Suppressor macrophage treated with lipopolysaccharide for 1 hour (primary cell): ENCODE measurements at regions not wholly inside any gene's neighbourhood (a gene's known extent, or its start where the extent isn't known, plus 50 kb on each side); places are given as distances from the start of the nearest gene placed in this dataset.
A peak's percentile ranks its signal among the peaks of the same experiment; 100 is the strongest.
"Not testable (repeated sequence)": the region's sequence is repeated elsewhere in the genome, so short reads cannot be mapped to it uniquely, and the experiment has no call there.

Source experiments
- DNase-seq, 3 donors: peaks; one replicate each; pipeline ENCODE4 v3.0.0-alpha.2; 2020 to 2022

DNA sequence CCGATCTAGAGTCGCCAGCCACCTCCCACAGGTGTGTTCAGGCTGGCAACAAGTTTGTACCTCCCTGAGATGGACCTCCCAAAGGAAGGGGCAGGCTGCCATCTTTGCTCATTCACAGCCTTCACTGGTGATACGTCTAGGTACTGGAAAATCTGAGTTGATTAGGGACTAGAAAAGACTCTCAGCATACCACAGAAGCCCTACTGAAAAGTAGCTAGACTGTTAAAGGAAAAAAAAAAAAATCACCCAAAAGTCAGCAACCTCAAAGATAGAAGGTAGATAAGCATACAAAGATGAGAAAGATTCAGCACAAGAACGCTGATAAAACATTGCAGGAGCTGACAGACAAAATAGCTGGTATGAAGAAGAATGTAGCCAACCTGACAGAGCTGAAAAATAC is 128.6 kb upstream of the WDR75 start:
- DNase-seq, result peak in 1 of 3 donors; percentile 8

GRCh38 chr2:189318761-189319160 is 122.5 kb upstream of the WDR75 start:
- DNase-seq, result no peak

- not testable (repeated sequence) for DNase-seq
These were observed 121.8 kb upstream of the WDR75 start for GRCh38 chr2:189319424-189319823.

GRCh38 chr2:189327879-189328847 is 113.1 kb upstream of the WDR75 start:
- DNase-seq, result no peak

- peak in 1 of 3 donors; percentile 17 for DNase-seq
These were observed 112.4 kb upstream of the WDR75 start for GRCh38 chr2:189328848-189329245.

DNA sequence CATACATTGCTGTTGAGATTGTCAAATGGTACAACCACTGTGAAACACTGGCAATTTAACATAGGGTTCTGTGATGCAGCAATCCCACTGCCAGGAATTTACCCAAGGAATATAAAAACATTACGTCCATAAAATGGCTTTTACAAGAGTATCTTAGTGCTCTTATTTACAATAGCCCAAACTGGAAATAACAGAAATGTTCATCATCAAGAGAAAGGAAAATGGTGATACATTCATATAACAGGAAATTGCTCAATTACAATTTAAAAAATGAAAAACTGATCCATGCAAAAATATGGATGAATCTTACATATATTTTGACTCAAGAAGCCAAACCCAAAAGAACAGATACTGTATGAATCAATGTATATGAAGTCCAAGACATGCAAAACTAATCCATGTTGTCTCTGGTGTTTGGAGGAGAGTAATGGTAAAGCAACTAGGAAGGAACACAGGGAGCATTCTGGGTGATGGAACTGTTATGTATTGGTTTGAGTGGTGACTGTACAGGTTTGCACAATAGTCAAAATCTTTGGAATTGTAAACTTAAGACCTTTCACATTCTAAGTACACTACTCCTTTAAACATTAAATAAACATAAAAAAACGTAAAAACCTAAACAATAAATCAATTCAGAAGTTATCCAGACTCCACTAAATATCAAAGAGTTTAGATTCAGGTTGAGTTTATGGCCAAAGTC is 104.8 kb upstream of the WDR75 start:
- peak in 1 of 3 donors; percentile 16 for DNase-seq

DNA sequence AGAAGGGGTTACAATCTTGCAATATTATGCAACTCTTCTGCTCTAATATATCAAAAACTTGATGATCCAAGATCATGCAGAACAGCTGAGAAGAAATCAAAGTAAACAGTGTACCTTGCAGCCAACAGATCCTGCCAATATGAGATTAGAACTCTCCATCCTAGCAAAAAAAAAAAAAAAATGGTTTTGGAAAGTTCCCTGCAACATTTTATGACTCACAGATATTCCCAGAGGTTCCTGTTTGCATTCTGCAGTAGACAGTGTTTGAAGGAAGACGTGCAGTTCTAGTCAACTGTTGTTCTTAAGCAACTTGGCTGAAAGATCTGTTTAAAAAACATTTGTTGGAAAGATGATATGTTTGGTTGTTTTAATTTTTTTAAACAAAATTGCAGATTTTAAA is 103.6 kb upstream of the WDR75 start:
- DNase-seq, result peak; percentile 12 to 23 (median 15)

- DNase-seq, result no peak
These were observed 103.2 kb upstream of the WDR75 start for GRCh38 chr2:189338115-189338514.

GRCh38 chr2:189341077-189341476 is 100.2 kb upstream of the WDR75 start:
- DNase-seq, result peak in 1 of 3 donors; percentile 8

DNA sequence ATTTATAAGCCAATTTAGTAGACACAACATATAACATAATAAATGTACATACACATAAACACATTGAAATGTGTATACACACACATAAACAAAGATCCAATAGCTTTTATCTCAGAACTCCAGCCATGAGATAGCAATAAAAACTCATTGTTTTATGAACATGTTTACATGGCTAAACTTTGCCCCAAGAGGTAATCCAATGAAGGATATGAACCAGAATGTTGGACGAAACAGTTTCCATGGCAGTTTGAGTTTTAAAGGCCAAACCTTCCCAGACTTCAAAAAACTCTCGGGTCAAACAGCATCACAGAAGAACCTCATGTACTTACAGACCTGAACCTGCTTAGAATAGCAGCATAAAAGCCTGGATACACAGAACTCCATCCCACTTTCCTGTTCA is 97.2 kb upstream of the WDR75 start:
- no peak for DNase-seq

- DNase-seq, result no peak
These were observed 93.7 kb upstream of the WDR75 start for GRCh38 chr2:189347540-189347939.

DNA sequence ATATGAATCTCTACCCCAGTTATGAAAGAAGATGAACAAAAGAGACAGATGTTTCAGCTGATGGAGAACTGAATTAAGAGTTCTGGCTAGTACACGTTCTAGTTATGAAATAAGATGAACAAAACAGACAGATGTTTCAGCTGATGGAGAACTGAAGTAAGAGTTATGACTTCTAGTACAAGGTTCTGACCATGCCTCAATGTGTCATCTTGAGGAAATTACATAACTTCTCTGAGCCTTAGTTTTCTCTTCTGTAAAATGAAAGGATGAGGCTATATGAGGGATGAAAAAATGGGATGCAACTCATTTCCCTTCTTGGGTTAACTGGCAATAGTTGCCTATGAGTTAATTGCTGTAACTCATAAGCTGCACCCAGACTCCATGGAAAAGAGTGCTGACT is 92.9 kb upstream of the WDR75 start:
- DNase-seq, result peak; percentile 7 to 39 (median 33)

GRCh38 chr2:189350540-189351209 is 90.6 kb upstream of the WDR75 start:
- DNase-seq, result no peak

DNA sequence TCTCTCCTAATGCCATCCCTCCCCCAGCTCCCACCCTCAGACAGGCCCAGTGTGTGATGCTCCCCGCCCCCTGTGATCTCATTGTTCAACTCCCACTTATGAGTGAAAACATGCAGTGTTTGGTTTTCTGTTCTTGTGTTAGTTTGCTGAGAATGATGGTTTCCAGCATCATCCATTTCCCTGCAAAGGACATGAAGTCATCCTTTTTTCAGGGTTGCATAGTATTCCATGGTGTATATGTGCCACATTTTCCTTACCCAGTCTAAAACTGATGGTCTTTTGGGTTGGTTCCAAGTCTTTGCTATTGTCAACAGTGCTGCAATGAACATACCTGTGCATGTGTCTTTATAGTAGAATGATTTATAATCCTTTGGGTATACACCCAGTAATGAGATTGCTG is 89.3 kb upstream of the WDR75 start:
- DNase-seq, result not testable (repeated sequence)

GRCh38 chr2:189357375-189357774 is 83.9 kb upstream of the WDR75 start:
- DNase-seq, result not testable (repeated sequence)

GRCh38 chr2:189360861-189361260 is 80.4 kb upstream of the WDR75 start:
- no peak for DNase-seq

GRCh38 chr2:189362283-189362682 is 79.0 kb upstream of the WDR75 start:
- DNase-seq, result no peak

DNA sequence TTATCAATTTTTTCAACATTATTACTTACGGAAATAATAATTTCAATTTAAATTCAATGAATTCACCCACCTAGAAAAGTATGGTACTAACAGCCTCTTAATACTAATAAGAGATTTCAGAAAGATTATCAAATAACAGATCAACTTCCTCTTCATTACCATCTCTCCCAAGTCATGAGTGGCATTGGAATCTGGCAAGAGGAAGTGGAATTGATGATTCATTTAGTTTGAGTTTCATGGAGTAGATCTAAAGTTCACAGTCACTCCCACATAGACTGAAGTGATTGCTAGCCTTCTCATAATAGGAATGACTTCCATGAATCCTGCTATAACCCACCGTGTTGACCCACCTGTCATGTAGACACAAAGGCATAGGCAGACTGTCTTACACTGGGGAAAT is 77.7 kb upstream of the WDR75 start:
- peak; percentile 58 to 84 (median 82) for DNase-seq

DNA sequence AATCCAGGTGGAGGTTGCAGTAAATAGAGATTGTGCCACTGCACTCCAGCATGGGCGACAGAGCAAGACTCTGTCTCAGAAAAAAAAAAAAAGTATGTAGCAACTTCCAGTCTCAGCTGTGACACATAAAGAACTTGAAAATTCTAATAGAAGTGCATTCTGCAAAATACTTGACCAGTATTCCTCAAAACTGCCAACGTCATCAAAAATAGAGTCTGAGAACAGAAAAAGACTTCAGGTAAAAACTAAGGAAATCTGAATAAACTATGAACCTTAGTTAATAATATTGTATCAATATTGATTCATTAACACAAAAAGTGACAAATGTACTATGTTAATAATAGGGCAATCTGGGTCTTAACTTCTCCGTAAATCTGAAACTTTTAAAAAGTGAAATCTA is 76.7 kb upstream of the WDR75 start:
- DNase-seq, result no peak

GRCh38 chr2:189366349-189366748 is 74.9 kb upstream of the WDR75 start:
- no peak for DNase-seq

DNA sequence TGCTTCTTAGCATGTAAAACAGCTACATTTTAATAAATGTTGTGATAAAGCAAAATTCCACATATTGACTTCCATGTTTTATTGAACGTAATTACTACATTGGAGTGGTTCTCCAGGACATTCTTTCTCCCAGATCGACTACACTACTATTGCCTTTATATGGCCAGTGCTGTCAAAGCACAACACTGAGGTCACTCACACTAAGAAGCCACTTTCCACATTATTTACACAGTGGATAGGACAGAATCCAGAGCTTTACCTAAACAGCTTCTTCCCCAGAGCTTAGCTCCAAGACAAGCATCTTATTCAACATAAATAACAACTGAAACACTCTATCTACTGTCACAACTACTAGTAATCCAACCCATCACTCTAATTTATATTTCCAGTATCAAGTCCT is 73.9 kb upstream of the WDR75 start:
- no peak for DNase-seq

DNA sequence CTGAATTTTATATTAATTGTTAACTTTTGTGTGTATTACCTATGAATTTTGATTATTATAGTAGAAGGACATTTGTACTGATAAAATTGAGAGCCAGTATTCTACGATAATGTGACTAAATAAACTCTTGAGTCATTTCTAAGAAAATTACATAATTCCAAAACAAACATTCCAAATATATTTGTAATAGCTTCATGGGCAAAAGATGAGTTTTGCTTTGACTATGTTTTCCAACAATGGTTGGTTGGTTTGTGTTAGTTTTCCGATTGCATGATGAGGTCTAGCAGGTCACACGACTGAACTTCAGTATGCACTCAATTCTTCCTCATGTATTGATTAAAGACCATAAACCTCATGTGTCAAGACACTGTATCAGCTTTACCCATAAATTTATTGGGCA is 71.7 kb upstream of the WDR75 start:
- no peak for DNase-seq

- DNase-seq, result no peak
These were observed 70.6 kb upstream of the WDR75 start for GRCh38 chr2:189370719-189371118.
